ENCODE measurements at regions not wholly inside any gene's neighbourhood (a gene's known extent, or its start where the extent isn't known, plus 50 kb on each side); places are given as distances from the start of the nearest gene placed in this dataset.

- H2AFZ ChIP-seq = no peak overlapping the region
- no peaks in the 10 kb centered on the region for H3F3A ChIP-seq (ENCODE audit: insufficient read depth, low read depth)
- H3K79me2 ChIP-seq (ENCODE audit: low read depth) = no peaks in the 10 kb centered on the region
- no peaks in the 10 kb centered on the region for H3K36me3 ChIP-seq (ENCODE audit: low read depth)
- ChIA-PET CTCF (no interaction called here), POLR2A (ENCODE audit: unreplicated experiment) (no interaction called here)
- TF ChIP-seq, protein P1, sequence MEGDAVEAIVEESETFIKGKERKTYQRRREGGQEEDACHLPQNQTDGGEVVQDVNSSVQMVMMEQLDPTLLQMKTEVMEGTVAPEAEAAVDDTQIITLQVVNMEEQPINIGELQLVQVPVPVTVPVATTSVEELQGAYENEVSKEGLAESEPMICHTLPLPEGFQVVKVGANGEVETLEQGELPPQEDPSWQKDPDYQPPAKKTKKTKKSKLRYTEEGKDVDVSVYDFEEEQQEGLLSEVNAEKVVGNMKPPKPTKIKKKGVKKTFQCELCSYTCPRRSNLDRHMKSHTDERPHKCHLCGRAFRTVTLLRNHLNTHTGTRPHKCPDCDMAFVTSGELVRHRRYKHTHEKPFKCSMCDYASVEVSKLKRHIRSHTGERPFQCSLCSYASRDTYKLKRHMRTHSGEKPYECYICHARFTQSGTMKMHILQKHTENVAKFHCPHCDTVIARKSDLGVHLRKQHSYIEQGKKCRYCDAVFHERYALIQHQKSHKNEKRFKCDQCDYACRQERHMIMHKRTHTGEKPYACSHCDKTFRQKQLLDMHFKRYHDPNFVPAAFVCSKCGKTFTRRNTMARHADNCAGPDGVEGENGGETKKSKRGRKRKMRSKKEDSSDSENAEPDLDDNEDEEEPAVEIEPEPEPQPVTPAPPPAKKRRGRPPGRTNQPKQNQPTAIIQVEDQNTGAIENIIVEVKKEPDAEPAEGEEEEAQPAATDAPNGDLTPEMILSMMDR (conservative IDR thresholded peaks at IDR 0.05) = no peak
- TF ChIP-seq EZH2 (IDR thresholded peaks at IDR 0.05; ENCODE audit: low read depth) = no peak
- no peaks in the 10 kb centered on the region for H3K9me2 ChIP-seq (ENCODE audit: insufficient read depth)
- intact Hi-C loops (cut with micrococcal nuclease; ENCODE audit: unreplicated experiment) = no loop called here
- no peak overlapping the region for H3K27ac ChIP-seq
- no peaks in the 10 kb centered on the region for H3K27me3 ChIP-seq (ENCODE audit: insufficient read depth, low read depth)
- no peaks in the 10 kb centered on the region for H4K20me1 ChIP-seq (ENCODE audit: insufficient read depth)
- no TSS peak for BruUV-seq (replicated peaks)
- no peak overlapping the region for H3K4me3 ChIP-seq
- H3K4me1 ChIP-seq (replicated peaks; ENCODE audit: insufficient read depth) = no peaks in the 10 kb centered on the region
- H3K4me2 ChIP-seq = no peak overlapping the region
- no peak for DNase-seq
- H3K9me3 ChIP-seq (ENCODE audit: insufficient read depth, low read depth) = 0 out of 2 replicates have a peak, but pooled peaks cover 8% of the 10 kb centered on the region
Measured at GRCh38 chr3:176590722-176591121, 606.6 kb downstream of the TBL1XR1 start.

DNA sequence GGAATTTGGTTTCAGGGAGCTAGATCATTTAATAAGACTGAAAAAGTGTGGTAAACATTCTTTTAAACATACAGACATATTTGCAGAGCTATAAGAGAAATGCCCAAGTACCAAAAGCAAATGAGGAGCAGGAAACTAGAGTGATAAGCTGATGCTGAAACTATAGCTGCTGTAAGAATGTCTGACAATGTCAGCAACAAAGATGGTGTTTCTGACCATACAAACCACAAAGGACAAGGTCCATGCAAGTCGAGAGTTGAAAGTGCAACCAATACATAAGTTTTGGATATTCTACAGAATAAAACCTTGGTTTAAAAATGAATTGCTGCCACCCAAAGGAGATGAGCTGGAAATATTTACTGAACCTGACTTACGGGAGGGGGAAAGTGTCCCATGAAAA is 610.2 kb downstream of the TBL1XR1 start:
- H3K4me3 ChIP-seq = no peak overlapping the region
- no peaks in the 10 kb centered on the region for H4K20me1 ChIP-seq (ENCODE audit: insufficient read depth)
- no TSS peak for BruUV-seq (replicated peaks)
- no peaks in the 10 kb centered on the region for H3K36me3 ChIP-seq (ENCODE audit: low read depth)
- H3K27me3 ChIP-seq (ENCODE audit: insufficient read depth, low read depth) = no peaks in the 10 kb centered on the region
- H3F3A ChIP-seq (ENCODE audit: insufficient read depth, low read depth) = no peaks in the 10 kb centered on the region
- H3K9me2 ChIP-seq (ENCODE audit: insufficient read depth) = no peaks in the 10 kb centered on the region
- CTCF ChIA-PET = no interaction called here
- peak overlapping the region; percentile 17; the same call in 1 of the 2 replicates for H2AFZ ChIP-seq
- POLR2A ChIA-PET (ENCODE audit: unreplicated experiment) = interaction anchor here (0.6 kb wide), 1 partner anchor 229 kb away, joined by 16 read pairs; no protein-coding TSS in a partner anchor
- TF ChIP-seq EZH2 (IDR thresholded peaks at IDR 0.05; ENCODE audit: low read depth) = no peak
- TF ChIP-seq, protein P1 (conservative IDR thresholded peaks at IDR 0.05) = no peak
- 0 out of 2 replicates have a peak, but pooled peaks cover 5% of the 10 kb centered on the region for H3K9me3 ChIP-seq (ENCODE audit: insufficient read depth, low read depth)
- no peak overlapping the region for H3K27ac ChIP-seq
- intact Hi-C loops (cut with micrococcal nuclease; ENCODE audit: unreplicated experiment) = no loop called here
- H3K4me2 ChIP-seq = no peak overlapping the region
- H3K4me1 ChIP-seq (replicated peaks; ENCODE audit: insufficient read depth) = no peaks in the 10 kb centered on the region
- no peaks in the 10 kb centered on the region for H3K79me2 ChIP-seq (ENCODE audit: low read depth)
- DNase-seq = no peak

DNA sequence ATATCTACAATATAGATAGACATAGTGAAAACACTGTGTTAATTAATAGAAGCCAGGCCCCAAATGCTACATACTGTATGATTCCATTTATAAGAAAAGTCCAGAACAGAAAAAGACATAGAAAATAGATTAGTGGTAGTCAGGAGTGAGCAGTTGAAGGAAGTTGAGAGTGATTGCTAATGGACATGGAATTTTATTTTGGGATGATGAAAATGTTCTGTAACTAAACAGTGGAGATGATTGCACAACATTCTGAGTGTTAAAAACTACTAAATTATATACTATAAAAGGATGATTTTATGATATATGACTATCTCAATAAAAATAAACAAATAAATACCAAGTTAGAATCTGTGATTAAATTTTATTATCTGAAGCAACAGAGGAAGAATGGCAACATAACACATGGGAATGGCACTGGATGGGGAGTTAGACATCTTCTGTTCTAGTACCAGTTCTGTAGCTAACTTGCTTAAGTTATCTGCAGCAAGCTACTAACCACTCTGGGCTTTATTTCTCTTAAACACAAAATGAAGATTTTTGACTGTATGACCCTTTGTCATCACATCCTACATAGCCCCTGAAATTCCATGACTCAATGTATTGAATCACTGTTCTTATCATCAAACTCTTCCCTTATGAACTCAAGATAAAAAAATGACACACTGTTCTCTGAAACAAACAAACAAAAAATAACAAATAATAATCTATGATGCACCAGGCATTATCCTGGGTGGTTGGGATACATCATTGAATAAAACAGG is 612.7 kb downstream of the TBL1XR1 start:
- ChIA-PET POLR2A (ENCODE audit: unreplicated experiment) (no interaction called here), CTCF (no interaction called here)
- Histone ChIP-seq H3K9me2 (ENCODE audit: insufficient read depth) (no peaks in the 10 kb centered on the region), H3K36me3 (ENCODE audit: low read depth) (no peaks in the 10 kb centered on the region), H2AFZ (no peak overlapping the region), H3F3A (ENCODE audit: insufficient read depth, low read depth) (no peaks in the 10 kb centered on the region), H3K79me2 (ENCODE audit: low read depth) (no peaks in the 10 kb centered on the region), H3K4me2 (no peak overlapping the region), H4K20me1 (ENCODE audit: insufficient read depth) (no peaks in the 10 kb centered on the region), H3K9me3 (ENCODE audit: insufficient read depth, low read depth) (0 out of 2 replicates have a peak, but pooled peaks cover 4% of the 10 kb centered on the region), H3K4me3 (no peak overlapping the region), H3K27me3 (ENCODE audit: insufficient read depth, low read depth) (no peaks in the 10 kb centered on the region), H3K4me1 (replicated peaks; ENCODE audit: insufficient read depth) (no peaks in the 10 kb centered on the region), H3K27ac (no peak overlapping the region)
- no peak for TF ChIP-seq EZH2 (IDR thresholded peaks at IDR 0.05; ENCODE audit: low read depth)
- TF ChIP-seq, protein P1 (conservative IDR thresholded peaks at IDR 0.05) = no peak
- intact Hi-C loops (cut with micrococcal nuclease; ENCODE audit: unreplicated experiment) = no loop called here
- BruUV-seq (replicated peaks) = no TSS peak
- DNase-seq = no peak

All from PC-9 (cell line).